Neural cell (in vitro differentiated cells): ENCODE measurements at regions not wholly inside any gene's neighbourhood (a gene's known extent, or its start where the extent isn't known, plus 50 kb on each side); places are given as distances from the start of the nearest gene placed in this dataset.

Experiments used
- EP300 ChIP-seq: fragments of 450-650 bp; conservative IDR thresholded peaks from 2 replicates; pipeline ENCODE4 v1.6.1; 2014; ENCODE audit warnings: antibody characterized with exemption, mild to moderate bottlenecking, moderate library complexity; ENCODE audit not compliant: poor library complexity, severe bottlenecking
- EZH2 ChIP-seq: fragments of 200-600, 300-800 bp; shearing (Covaris generic), sonication (generic); IDR thresholded peaks from 2 replicates; pipeline ENCODE4 v1.6.1; 2014; ENCODE audit warnings: antibody characterized with exemption, low read length, borderline replicate concordance, mild to moderate bottlenecking; ENCODE audit not compliant: insufficient read depth, poor library complexity, severe bottlenecking
- MXI1 ChIP-seq: fragments of 450-650 bp; conservative IDR thresholded peaks from 2 replicates; pipeline ENCODE4 v1.6.1; 2014; ENCODE audit warnings: antibody characterized with exemption, mild to moderate bottlenecking; ENCODE audit not compliant: poor library complexity, severe bottlenecking
- POLR2AphosphoS5 ChIP-seq: IDR thresholded peaks from 2 replicates; pipeline ENCODE4 v1.6.1; 2012
- REST ChIP-seq: IDR thresholded peaks from 2 replicates; pipeline ENCODE4 v1.6.1; 2012; ENCODE audit warnings: borderline replicate concordance
- SMC3 ChIP-seq: fragments of 450-650 bp; conservative IDR thresholded peaks from 2 replicates; pipeline ENCODE4 v1.6.1; 2014; ENCODE audit warnings: antibody characterized with exemption, mild to moderate bottlenecking, moderate library complexity; ENCODE audit not compliant: poor library complexity
- TF ChIP-seq, protein P1 (sequence below): fragments of 450-650 bp; IDR thresholded peaks from 2 replicates; pipeline ENCODE4 v1.5.1; 2014; ENCODE audit warnings: antibody characterized with exemption, mild to moderate bottlenecking, moderate library complexity; ENCODE audit not compliant: poor library complexity, severe bottlenecking

DNA sequence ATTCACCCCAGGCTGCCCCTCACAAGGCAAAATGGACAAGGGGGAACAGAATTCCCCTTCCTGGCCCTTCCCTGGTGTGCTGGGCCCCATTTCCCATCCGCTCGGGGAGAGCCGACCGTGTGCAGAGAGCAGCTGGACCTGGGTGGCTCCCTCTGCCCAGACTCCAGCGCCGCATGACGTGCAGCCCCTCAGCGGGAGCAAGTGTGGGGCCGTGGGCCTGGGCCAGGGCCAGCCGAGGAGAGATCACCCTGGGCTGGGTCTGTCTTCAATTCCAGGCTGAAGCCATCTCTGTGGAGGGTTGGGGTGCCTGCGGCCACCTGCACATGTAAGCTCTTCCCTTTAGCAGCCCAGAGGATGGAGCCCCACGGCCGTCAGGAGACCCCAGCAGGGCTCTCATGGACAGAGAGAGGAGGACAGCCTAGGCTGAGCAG, 241.8 kb downstream of the TTLL2 start:
- TF ChIP-seq, protein P1, sequence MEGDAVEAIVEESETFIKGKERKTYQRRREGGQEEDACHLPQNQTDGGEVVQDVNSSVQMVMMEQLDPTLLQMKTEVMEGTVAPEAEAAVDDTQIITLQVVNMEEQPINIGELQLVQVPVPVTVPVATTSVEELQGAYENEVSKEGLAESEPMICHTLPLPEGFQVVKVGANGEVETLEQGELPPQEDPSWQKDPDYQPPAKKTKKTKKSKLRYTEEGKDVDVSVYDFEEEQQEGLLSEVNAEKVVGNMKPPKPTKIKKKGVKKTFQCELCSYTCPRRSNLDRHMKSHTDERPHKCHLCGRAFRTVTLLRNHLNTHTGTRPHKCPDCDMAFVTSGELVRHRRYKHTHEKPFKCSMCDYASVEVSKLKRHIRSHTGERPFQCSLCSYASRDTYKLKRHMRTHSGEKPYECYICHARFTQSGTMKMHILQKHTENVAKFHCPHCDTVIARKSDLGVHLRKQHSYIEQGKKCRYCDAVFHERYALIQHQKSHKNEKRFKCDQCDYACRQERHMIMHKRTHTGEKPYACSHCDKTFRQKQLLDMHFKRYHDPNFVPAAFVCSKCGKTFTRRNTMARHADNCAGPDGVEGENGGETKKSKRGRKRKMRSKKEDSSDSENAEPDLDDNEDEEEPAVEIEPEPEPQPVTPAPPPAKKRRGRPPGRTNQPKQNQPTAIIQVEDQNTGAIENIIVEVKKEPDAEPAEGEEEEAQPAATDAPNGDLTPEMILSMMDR = no peak
- TF ChIP-seq SMC3 = no peak
- TF ChIP-seq EZH2 = no peak
- no peak for TF ChIP-seq MXI1
- no peak for TF ChIP-seq REST
- TF ChIP-seq EP300 = no peak
- TF ChIP-seq POLR2AphosphoS5 = no peak
